ENCODE measurements at regions not wholly inside any gene's neighbourhood (a gene's known extent, or its start where the extent isn't known, plus 50 kb on each side); places are given as distances from the start of the nearest gene placed in this dataset.

DNA sequence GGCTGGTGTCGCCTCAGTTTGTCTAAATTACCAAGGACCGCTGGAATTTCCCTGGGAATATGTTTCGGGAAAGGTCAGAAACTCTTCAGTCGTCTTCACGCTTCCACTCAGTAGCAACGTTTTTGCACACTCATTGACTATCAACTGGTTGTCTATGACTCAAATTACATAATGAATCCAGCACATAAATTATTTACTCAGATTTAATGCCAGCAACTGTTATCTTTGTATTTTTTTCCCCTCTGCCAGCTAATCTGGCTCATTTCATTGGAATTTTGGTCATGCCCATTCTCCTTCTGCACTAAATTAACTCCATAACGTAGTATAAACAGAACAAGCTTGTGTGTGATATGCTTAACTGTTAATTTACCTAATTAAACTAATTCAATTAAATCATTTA lies 372.7 kb upstream of the ZFHX3 start:
- H2BK15ac ChIP-seq (ENCODE audit: low read depth, low read length) = no peak overlapping the region
- dilution Hi-C loops (cut with HindIII; ENCODE audit: low sequenced_read_pairs, unreplicated experiment) (no loop called here), in situ Hi-C loops (cut with MboI; ENCODE audit: low sequenced_read_pairs) (no loop called here), intact Hi-C loops (cut with micrococcal nuclease) (no loop called here)
- no peaks in the 10 kb centered on the region for H4K20me1 ChIP-seq (ENCODE audit: insufficient read depth, low read length)
- ChIA-PET POLR2A (ENCODE audit: unreplicated experiment) (no interaction called here), CTCF (interaction anchor here (0.5 kb wide), 1 partner anchor 35 kb away, joined by 5 read pairs; no protein-coding TSS in a partner anchor)
- H4K5ac ChIP-seq (ENCODE audit: low read depth, low read length) = no peak overlapping the region
- H3K79me1 ChIP-seq (ENCODE audit: low read depth in 1 of 2, low read length in 2 of 2) = no peaks in the 10 kb centered on the region
- no peaks in the 10 kb centered on the region for H3K9me3 ChIP-seq (ENCODE audit: control insufficient read depth, insufficient read depth, low read length)
- peaks cover 7% of the 10 kb centered on the region; the same call in 1 of the 2 replicates for H3K4me1 ChIP-seq (ENCODE audit: control insufficient read depth, insufficient read depth, low read length)
- H2BK20ac ChIP-seq (ENCODE audit: low read depth, low read length) = no peak overlapping the region
- DNase-seq (no peak), ATAC-seq (ENCODE audit: low read depth) (no peak)
- no peaks in the 10 kb centered on the region for H3K9me1 ChIP-seq (ENCODE audit: insufficient read depth, low read length)
- no peaks in the 10 kb centered on the region for H3K27me3 ChIP-seq (ENCODE audit: control insufficient read depth, insufficient read depth, low read length)
- BruUV-seq (replicated peaks) = no TSS peak
- H3K56ac ChIP-seq (ENCODE audit: extremely low read depth, insufficient read depth, low read length) = no peak overlapping the region
- no peak overlapping the region for H4K91ac ChIP-seq (ENCODE audit: insufficient read depth, low read depth, low read length)
- no peak overlapping the region for H2BK120ac ChIP-seq (ENCODE audit: low read depth, low read length)
- H3K18ac ChIP-seq (ENCODE audit: low read depth, low read length) = no peak overlapping the region
- no peak overlapping the region for H3K27ac ChIP-seq (ENCODE audit: insufficient read depth, low read length)
- no peak overlapping the region for H2AK9ac ChIP-seq (replicated peaks; ENCODE audit: low read depth, low read length, poor library complexity)
- H3K36me3 ChIP-seq (ENCODE audit: control insufficient read depth, insufficient read depth, low read length) = no peaks in the 10 kb centered on the region
- no peak overlapping the region for H2AFZ ChIP-seq (replicated peaks; ENCODE audit: low read length, poor library complexity)
- H3K4me2 ChIP-seq (ENCODE audit: low read depth, low read length) = no peak overlapping the region
- no peak overlapping the region for H3K4ac ChIP-seq (ENCODE audit: low read depth, low read length)
- H3K4me3 ChIP-seq (ENCODE audit: insufficient read depth, low read depth, low read length) = no peak overlapping the region
- no peak overlapping the region for H3K9ac ChIP-seq (ENCODE audit: low read depth, low read length)
- no peak overlapping the region for H3K14ac ChIP-seq (replicated peaks; ENCODE audit: low read depth, low read length)
- H2AK5ac ChIP-seq (ENCODE audit: low read depth, low read length) = no peak overlapping the region
- WGBS, 2 experiments (ENCODE audit: extremely low coverage in 2 of 2, insufficient read length in 1 of 2) = no CpG with 5 or more reads among the region's 7 CpGs
- H2BK5ac ChIP-seq (ENCODE audit: low read depth, low read length, poor library complexity, severe bottlenecking) = no peak overlapping the region
- no peak overlapping the region for H3K23ac ChIP-seq (ENCODE audit: low read depth, low read length)
- H4K8ac ChIP-seq (ENCODE audit: low read depth in 2 of 2, low read length in 2 of 2) = no peak overlapping the region
- TF ChIP-seq, protein P1, sequence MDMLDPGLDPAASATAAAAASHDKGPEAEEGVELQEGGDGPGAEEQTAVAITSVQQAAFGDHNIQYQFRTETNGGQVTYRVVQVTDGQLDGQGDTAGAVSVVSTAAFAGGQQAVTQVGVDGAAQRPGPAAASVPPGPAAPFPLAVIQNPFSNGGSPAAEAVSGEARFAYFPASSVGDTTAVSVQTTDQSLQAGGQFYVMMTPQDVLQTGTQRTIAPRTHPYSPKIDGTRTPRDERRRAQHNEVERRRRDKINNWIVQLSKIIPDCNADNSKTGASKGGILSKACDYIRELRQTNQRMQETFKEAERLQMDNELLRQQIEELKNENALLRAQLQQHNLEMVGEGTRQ (IDR thresholded peaks at IDR 0.05; ENCODE audit: low read depth, low read length) = no peak
- TF ChIP-seq, protein P2, sequence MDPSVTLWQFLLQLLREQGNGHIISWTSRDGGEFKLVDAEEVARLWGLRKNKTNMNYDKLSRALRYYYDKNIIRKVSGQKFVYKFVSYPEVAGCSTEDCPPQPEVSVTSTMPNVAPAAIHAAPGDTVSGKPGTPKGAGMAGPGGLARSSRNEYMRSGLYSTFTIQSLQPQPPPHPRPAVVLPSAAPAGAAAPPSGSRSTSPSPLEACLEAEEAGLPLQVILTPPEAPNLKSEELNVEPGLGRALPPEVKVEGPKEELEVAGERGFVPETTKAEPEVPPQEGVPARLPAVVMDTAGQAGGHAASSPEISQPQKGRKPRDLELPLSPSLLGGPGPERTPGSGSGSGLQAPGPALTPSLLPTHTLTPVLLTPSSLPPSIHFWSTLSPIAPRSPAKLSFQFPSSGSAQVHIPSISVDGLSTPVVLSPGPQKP (IDR thresholded peaks at IDR 0.05; ENCODE audit: borderline replicate concordance, low read depth, low read length) = no peak
- TF ChIP-seq RFX5 (IDR thresholded peaks at IDR 0.05; ENCODE audit: low read depth, low read length) (no peak), POLR2A (IDR thresholded peaks at IDR 0.05; ENCODE audit: low read depth, low read length) (no peak), BHLHE40 (IDR thresholded peaks at IDR 0.05; ENCODE audit: low read depth, low read length) (no peak), CHD1 (IDR thresholded peaks at IDR 0.05; ENCODE audit: low read depth, low read length) (no peak), RAD21 (IDR thresholded peaks at IDR 0.05; ENCODE audit: low read length) (no peak), MAFK (IDR thresholded peaks at IDR 0.05; ENCODE audit: low read depth, low read length) (no peak), RCOR1 (IDR thresholded peaks at IDR 0.05; ENCODE audit: insufficient replicate concordance, low read length) (no peak), SMC3 (IDR thresholded peaks at IDR 0.05; ENCODE audit: low read depth, low read length) (no peak), FOS (IDR thresholded peaks at IDR 0.05; ENCODE audit: low read depth, low read length) (no peak), NFE2L2 (IDR thresholded peaks at IDR 0.05; ENCODE audit: low read depth, low read length) (no peak), CEBPB (IDR thresholded peaks at IDR 0.05; ENCODE audit: low read depth, low read length) (no peak)
- TF ChIP-seq, protein P3, sequence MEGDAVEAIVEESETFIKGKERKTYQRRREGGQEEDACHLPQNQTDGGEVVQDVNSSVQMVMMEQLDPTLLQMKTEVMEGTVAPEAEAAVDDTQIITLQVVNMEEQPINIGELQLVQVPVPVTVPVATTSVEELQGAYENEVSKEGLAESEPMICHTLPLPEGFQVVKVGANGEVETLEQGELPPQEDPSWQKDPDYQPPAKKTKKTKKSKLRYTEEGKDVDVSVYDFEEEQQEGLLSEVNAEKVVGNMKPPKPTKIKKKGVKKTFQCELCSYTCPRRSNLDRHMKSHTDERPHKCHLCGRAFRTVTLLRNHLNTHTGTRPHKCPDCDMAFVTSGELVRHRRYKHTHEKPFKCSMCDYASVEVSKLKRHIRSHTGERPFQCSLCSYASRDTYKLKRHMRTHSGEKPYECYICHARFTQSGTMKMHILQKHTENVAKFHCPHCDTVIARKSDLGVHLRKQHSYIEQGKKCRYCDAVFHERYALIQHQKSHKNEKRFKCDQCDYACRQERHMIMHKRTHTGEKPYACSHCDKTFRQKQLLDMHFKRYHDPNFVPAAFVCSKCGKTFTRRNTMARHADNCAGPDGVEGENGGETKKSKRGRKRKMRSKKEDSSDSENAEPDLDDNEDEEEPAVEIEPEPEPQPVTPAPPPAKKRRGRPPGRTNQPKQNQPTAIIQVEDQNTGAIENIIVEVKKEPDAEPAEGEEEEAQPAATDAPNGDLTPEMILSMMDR (conservative IDR thresholded peaks at IDR 0.05; ENCODE audit: low read depth, low read length) = no peak
